DND-41 (cell line): ENCODE measurements at regions not wholly inside any gene's neighbourhood (a gene's known extent, or its start where the extent isn't known, plus 50 kb on each side); places are given as distances from the start of the nearest gene placed in this dataset.

Experiments
- CTCF ChIP-seq: IDR thresholded peaks from 2 replicates; pipeline ENCODE4 v1.5.1; 2012; ENCODE audit warnings: borderline replicate concordance, low read length, moderate library complexity, mild to moderate bottlenecking; ENCODE audit not compliant: poor library complexity, severe bottlenecking; ENCODE audit errors: extremely low read depth
- EZH2 ChIP-seq: IDR thresholded peaks from 3 replicates; pipeline ENCODE4 v1.6.1; 2012; ENCODE audit warnings: borderline replicate concordance, low read depth, mild to moderate bottlenecking, moderate library complexity, low read length, inconsistent platforms; ENCODE audit not compliant: severe bottlenecking

GRCh38 chr1:221308534-221309511 is 429.6 kb downstream of the HLX start:
- no peak for TF ChIP-seq CTCF
- TF ChIP-seq EZH2, result no peak
